H1 (cell line): ENCODE measurements at regions not wholly inside any gene's neighbourhood (a gene's known extent, or its start where the extent isn't known, plus 50 kb on each side); places are given as distances from the start of the nearest gene placed in this dataset.

Experiments
- CHD1 ChIP-seq: IDR thresholded peaks from 2 replicates; pipeline ENCODE4 v1.6.1; 2012; ENCODE audit warnings: low read depth, low read length, improper control_type of control experiment
- CHD2 ChIP-seq: IDR thresholded peaks from 2 replicates; pipeline ENCODE4 v1.6.1; 2012; ENCODE audit warnings: low read length, improper control_type of control experiment
- TCF12 ChIP-seq: IDR thresholded peaks from 2 replicates; pipeline ENCODE4 v1.6.1; 2011; ENCODE audit warnings: low read depth, mild to moderate bottlenecking, low read length
- ZNF274 ChIP-seq: IDR thresholded peaks from 2 replicates; pipeline ENCODE4 v1.7.0; 2012; ENCODE audit warnings: low read length, borderline replicate concordance; ENCODE audit errors: extremely low read depth

DNA sequence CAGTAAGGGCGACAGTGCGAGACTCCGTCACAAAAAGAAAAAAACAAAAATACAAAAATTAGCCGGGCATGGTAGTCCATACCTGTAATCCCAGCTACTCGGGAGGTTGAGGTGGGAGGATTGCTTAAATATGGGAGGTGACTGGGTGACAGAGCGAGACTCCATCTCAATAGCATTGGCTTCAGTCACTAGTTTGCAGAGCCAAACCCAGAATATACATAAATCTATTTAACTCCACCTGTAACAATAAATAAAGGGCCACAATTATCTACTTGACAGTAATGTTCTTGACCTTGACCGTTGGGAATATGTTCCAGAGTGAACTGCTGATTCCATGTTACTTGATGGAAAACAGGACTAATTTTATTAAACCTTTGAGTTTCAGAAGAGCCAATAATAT, 198.9 kb upstream of the MDGA2 start (continued):
- TF ChIP-seq CHD1 (no peak), CHD2 (no peak), TCF12 (no peak), ZNF274 (no peak)
- TF ChIP-seq, all 59 proteins: peak for 0
